Neural crest cell (in vitro differentiated cells): ENCODE measurements at regions not wholly inside any gene's neighbourhood (a gene's known extent, or its start where the extent isn't known, plus 50 kb on each side); places are given as distances from the start of the nearest gene placed in this dataset.

Experiments used
- DNase-seq: peaks from one replicate; pipeline ENCODE4 v3.0.0; 2021; ENCODE audit warnings: low read depth, mixed read lengths, low spot score
- H3K27ac Mint-ChIP-seq: one replicate; pipeline ENCODE4 v1.8.0; 2021; ENCODE audit warnings: mild to moderate bottlenecking, mixed read lengths; ENCODE audit not compliant: unreplicated experiment
- H3K27me3 Mint-ChIP-seq: 2 replicates; pipeline ENCODE4 v1.8.0; 2021; ENCODE audit warnings: low read depth, mild to moderate bottlenecking, mixed read lengths
- H3K36me3 Mint-ChIP-seq: 2 replicates; pipeline ENCODE4 v1.8.0; 2021; ENCODE audit warnings: low read depth, mild to moderate bottlenecking, mixed read lengths
- H3K4me1 Mint-ChIP-seq: 2 replicates; pipeline ENCODE4 v1.8.0; 2021; ENCODE audit warnings: mixed read lengths
- H3K4me3 Mint-ChIP-seq: one replicate; pipeline ENCODE4 v1.8.0; 2021; ENCODE audit warnings: mild to moderate bottlenecking, mixed read lengths
- H3K9me3 Mint-ChIP-seq: 2 replicates; pipeline ENCODE4 v1.8.0; 2021; ENCODE audit warnings: mixed read lengths
- CTCF ChIP-seq: fragments of 200-600 bp; sonication (generic); conservative IDR thresholded peaks from 2 replicates; pipeline ENCODE4 v1.5.0; 2021; ENCODE audit warnings: antibody characterized with exemption, mild to moderate bottlenecking

DNA sequence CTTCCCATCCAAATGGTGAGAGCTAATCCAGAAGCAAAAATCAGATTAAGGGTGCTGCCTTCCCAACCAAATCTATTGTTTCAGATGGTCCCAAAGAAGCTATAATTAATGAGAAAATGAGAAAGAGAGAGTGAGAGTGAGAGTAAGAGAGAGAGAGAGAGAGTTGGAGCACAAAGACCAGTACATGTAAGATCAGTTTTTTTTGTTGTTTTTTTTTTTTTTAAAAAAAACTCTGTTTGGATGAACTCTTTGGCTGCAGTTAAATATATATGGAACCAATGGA lies 305.6 kb downstream of the PTEN start:
- no peak for DNase-seq
- H3K36me3 Mint-ChIP-seq = peaks cover 5% of the 10 kb centered on the region
- no peak for TF ChIP-seq CTCF
- no peak overlapping the region for H3K27ac Mint-ChIP-seq
- H3K9me3 Mint-ChIP-seq = peaks cover 7% of the 10 kb centered on the region
- H3K4me1 Mint-ChIP-seq = peaks cover 30% of the 10 kb centered on the region
- H3K4me3 Mint-ChIP-seq = no peak overlapping the region
- H3K27me3 Mint-ChIP-seq = no peaks in the 10 kb centered on the region

GRCh38 chr10:88170628-88171027 lies 307.2 kb downstream of the PTEN start:
- no peaks in the 10 kb centered on the region for H3K27me3 Mint-ChIP-seq
- DNase-seq = no peak
- no peak overlapping the region for H3K4me3 Mint-ChIP-seq
- no peak overlapping the region for H3K27ac Mint-ChIP-seq
- no peak for TF ChIP-seq CTCF
- peaks cover 20% of the 10 kb centered on the region for H3K9me3 Mint-ChIP-seq
- H3K36me3 Mint-ChIP-seq = peaks cover 5% of the 10 kb centered on the region
- H3K4me1 Mint-ChIP-seq = peaks cover 14% of the 10 kb centered on the region

DNA sequence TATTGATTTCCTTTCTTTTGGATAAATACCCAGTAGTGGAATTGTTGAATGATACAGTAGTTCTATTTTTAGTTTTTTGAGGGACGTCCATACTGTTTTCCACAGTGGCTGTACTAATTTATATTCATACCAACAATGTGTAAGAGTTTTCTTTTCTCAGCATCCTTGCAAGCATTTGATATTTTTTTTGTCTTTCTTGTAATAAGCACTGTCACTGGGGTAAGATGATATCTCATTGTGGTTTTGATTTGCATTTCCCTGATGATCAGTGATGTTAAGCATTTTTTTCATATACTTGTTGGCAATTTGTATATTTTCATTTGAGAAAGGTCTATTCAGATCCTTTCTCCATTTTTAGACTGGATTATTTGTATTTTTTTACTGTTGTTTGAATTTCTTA lies 308.7 kb downstream of the PTEN start:
- H3K4me3 Mint-ChIP-seq = no peak overlapping the region
- no peak for TF ChIP-seq CTCF
- peaks cover 2% of the 10 kb centered on the region for H3K4me1 Mint-ChIP-seq
- no peak overlapping the region for H3K27ac Mint-ChIP-seq
- no peaks in the 10 kb centered on the region for H3K27me3 Mint-ChIP-seq
- peaks cover 20% of the 10 kb centered on the region for H3K9me3 Mint-ChIP-seq
- peaks cover 6% of the 10 kb centered on the region for H3K36me3 Mint-ChIP-seq
- no peak for DNase-seq

GRCh38 chr10:88174391-88174790 lies 311.0 kb downstream of the PTEN start:
- peaks cover 24% of the 10 kb centered on the region for H3K9me3 Mint-ChIP-seq
- no peak for DNase-seq
- H3K4me1 Mint-ChIP-seq = no peaks in the 10 kb centered on the region
- H3K4me3 Mint-ChIP-seq = no peak overlapping the region
- TF ChIP-seq CTCF = no peak
- H3K27me3 Mint-ChIP-seq = no peaks in the 10 kb centered on the region
- no peak overlapping the region for H3K27ac Mint-ChIP-seq
- peaks cover 11% of the 10 kb centered on the region for H3K36me3 Mint-ChIP-seq

DNA sequence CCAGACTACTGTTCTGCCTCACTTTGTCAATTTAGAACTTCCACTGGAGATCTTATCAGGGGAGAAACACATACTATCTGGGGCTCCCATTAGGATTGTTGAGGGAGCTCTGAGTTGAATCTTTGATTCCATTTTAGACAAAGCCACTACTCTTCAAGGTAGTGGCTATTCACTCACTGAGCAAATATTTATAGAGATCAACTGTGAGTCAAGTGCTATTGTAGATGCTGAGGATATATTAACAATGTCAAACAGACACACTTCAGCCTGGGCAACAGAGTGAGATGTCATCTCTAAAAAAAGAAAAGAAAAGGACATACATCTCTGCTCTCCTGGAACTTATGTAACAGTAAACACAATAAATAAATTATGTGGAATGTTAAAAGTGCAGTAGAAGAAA lies 315.3 kb downstream of the PTEN start:
- Mint-ChIP-seq H3K4me1 (no peaks in the 10 kb centered on the region), H3K4me3 (no peak overlapping the region), H3K36me3 (peaks cover 11% of the 10 kb centered on the region), H3K27me3 (no peaks in the 10 kb centered on the region), H3K9me3 (peaks cover 23% of the 10 kb centered on the region), H3K27ac (no peak overlapping the region)
- no peak for DNase-seq
- TF ChIP-seq CTCF = no peak

DNA sequence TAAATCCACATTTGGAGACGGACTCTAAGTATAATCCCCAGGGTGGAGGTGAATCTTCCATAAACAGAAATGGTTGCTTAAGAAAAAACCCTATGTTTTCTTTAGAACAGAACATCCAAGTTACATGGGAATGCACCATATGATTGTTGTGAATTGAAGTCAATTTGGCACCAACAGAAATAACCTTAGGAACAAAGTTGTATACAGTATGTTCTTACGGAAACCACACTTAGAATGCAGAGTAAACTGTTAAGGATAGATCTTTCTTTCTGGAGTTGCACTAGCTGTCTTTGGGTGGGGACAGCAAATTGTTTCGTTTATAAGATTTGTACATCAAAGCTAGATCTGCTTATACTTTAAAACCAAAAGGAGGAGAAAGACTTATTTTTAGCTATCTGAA lies 316.4 kb downstream of the PTEN start:
- no peaks in the 10 kb centered on the region for H3K4me1 Mint-ChIP-seq
- no peak for TF ChIP-seq CTCF
- H3K36me3 Mint-ChIP-seq = peaks cover 11% of the 10 kb centered on the region
- no peak overlapping the region for H3K4me3 Mint-ChIP-seq
- peaks cover 15% of the 10 kb centered on the region for H3K9me3 Mint-ChIP-seq
- no peak for DNase-seq
- no peak overlapping the region for H3K27ac Mint-ChIP-seq
- no peaks in the 10 kb centered on the region for H3K27me3 Mint-ChIP-seq
